WTC11 (cell line): ENCODE measurements at regions not wholly inside any gene's neighbourhood (a gene's known extent, or its start where the extent isn't known, plus 50 kb on each side); places are given as distances from the start of the nearest gene placed in this dataset.

Source experiments
- ATAC-seq: fragments of 200-7000 bp; cut with Tn5 transposase; 2 replicates; pipeline ENCODE4 v1.10.0; 2021; ENCODE audit warnings: mild to moderate bottlenecking, moderate library complexity
- CTCF ChIA-PET: fragments of 300-600 bp; sonication (Branson Sonifier 250); formaldehyde crosslinking; loops from one replicate; lab custom pipeline; 2021; ENCODE audit warnings: antibody characterized with exemption; lab: Charles Lee
- POLR2A ChIA-PET: fragments of 350-600 bp; sonication (Branson Sonifier 250); formaldehyde crosslinking; loops from one replicate; lab custom pipeline; 2021; ENCODE audit warnings: antibody characterized with exemption; lab: Charles Lee
- DNase-seq: peaks from one replicate; pipeline ENCODE4 v3.0.0; 2021; ENCODE audit warnings: low spot score
- H3K27ac Mint-ChIP-seq: 2 replicates; pipeline ENCODE4 v1.8.0; 2021; ENCODE audit warnings: mixed read lengths
- H3K27me3 Mint-ChIP-seq: 2 replicates; pipeline ENCODE4 v1.8.0; 2021; ENCODE audit warnings: low read depth, mild to moderate bottlenecking, moderate library complexity, mixed read lengths
- H3K36me3 Mint-ChIP-seq: 2 replicates; pipeline ENCODE4 v1.8.0; 2021; ENCODE audit warnings: mixed read lengths
- H3K4me1 Mint-ChIP-seq: 2 replicates; pipeline ENCODE4 v1.8.0; 2022; ENCODE audit warnings: mixed read lengths
- H3K4me3 Mint-ChIP-seq: 2 replicates; pipeline ENCODE4 v1.8.0; 2021; ENCODE audit warnings: mild to moderate bottlenecking, moderate library complexity, mixed read lengths
- H3K9me3 Mint-ChIP-seq: 2 replicates; pipeline ENCODE4 v1.8.0; 2021; ENCODE audit warnings: mixed read lengths
- TEAD1 ChIP-seq: sonication (generic); formaldehyde crosslinking; IDR thresholded peaks from 2 replicates; pipeline ENCODE4 v1.8.0; 2022; ENCODE audit warnings: mild to moderate bottlenecking, missing genetic modification reagents
- ZNF423 ChIP-seq: fragments of 250-450 bp; sonication (Bioruptor Pico); IDR thresholded peaks from 2 replicates; pipeline ENCODE4 v2.1.2; 2022; ENCODE audit warnings: mild to moderate bottlenecking, moderate library complexity
- TF ChIP-seq, protein P1 (sequence below): sonication (generic); formaldehyde crosslinking; IDR thresholded peaks from 2 replicates; pipeline ENCODE4 v1.8.0; 2022; ENCODE audit warnings: missing genetic modification reagents
- TF ChIP-seq, protein P2 (sequence below): sonication (generic); formaldehyde crosslinking; IDR thresholded peaks from 2 replicates; pipeline ENCODE4 v1.8.1; 2023; ENCODE audit warnings: mild to moderate bottlenecking, missing genetic modification reagents
- TF ChIP-seq, protein P3 (sequence below): sonication (generic); formaldehyde crosslinking; IDR thresholded peaks from 2 replicates; pipeline ENCODE4 v1.8.1; 2023; ENCODE audit warnings: mild to moderate bottlenecking, missing genetic modification reagents, borderline replicate concordance
- TF ChIP-seq, protein P4 (sequence below): sonication (generic); formaldehyde crosslinking; IDR thresholded peaks from 2 replicates; pipeline ENCODE4 v1.8.1; 2023; ENCODE audit warnings: mild to moderate bottlenecking, missing genetic modification reagents, moderate library complexity
- TF ChIP-seq, protein P5 (sequence below): sonication (generic); formaldehyde crosslinking; IDR thresholded peaks from 2 replicates; pipeline ENCODE4 v1.8.1; 2023; ENCODE audit warnings: mild to moderate bottlenecking, moderate library complexity, missing genetic modification reagents
- TF ChIP-seq, protein P6 (sequence below): fragments of 250-450 bp; sonication (Bioruptor Pico); IDR thresholded peaks from 2 replicates; pipeline ENCODE4 v1.9.0; 2021; ENCODE audit warnings: mild to moderate bottlenecking

DNA sequence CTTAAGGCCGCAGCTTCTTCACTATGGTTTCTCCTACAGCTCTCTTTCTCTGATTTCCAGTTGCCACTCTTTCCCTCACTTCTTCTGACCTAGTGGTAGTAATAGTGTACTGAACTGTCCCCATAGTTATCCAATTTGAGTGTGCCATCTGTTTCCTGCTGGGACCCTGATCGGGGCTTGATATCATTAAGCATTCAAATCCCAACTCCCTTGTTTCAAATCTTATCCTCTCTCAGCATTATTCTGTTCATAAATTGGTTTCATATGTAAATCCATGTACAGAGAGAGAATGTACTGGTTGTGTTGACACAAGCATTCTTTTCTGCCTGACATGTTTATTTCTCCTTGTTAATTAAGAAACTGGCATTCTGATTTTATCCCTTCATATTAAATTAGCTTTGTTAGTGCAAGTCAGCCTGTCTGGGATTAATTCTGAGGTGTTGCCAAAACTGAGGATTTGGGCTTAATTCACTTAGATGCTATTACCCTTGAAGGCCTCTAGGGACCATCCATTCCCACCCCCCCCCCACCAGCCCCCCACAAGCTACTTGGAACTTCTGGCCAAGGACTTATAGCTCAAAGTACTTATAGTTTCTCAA lies 84.6 kb upstream of the PROKR2 start (continued):
- TF ChIP-seq, protein P1, sequence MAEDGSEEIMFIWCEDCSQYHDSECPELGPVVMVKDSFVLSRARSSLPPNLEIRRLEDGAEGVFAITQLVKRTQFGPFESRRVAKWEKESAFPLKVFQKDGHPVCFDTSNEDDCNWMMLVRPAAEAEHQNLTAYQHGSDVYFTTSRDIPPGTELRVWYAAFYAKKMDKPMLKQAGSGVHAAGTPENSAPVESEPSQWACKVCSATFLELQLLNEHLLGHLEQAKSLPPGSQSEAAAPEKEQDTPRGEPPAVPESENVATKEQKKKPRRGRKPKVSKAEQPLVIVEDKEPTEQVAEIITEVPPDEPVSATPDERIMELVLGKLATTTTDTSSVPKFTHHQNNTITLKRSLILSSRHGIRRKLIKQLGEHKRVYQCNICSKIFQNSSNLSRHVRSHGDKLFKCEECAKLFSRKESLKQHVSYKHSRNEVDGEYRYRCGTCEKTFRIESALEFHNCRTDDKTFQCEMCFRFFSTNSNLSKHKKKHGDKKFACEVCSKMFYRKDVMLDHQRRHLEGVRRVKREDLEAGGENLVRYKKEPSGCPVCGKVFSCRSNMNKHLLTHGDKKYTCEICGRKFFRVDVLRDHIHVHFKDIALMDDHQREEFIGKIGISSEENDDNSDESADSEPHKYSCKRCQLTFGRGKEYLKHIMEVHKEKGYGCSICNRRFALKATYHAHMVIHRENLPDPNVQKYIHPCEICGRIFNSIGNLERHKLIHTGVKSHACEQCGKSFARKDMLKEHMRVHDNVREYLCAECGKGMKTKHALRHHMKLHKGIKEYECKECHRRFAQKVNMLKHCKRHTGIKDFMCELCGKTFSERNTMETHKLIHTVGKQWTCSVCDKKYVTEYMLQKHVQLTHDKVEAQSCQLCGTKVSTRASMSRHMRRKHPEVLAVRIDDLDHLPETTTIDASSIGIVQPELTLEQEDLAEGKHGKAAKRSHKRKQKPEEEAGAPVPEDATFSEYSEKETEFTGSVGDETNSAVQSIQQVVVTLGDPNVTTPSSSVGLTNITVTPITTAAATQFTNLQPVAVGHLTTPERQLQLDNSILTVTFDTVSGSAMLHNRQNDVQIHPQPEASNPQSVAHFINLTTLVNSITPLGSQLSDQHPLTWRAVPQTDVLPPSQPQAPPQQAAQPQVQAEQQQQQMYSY (CRISPR knock-in tag) = no peak
- TF ChIP-seq, protein P2, sequence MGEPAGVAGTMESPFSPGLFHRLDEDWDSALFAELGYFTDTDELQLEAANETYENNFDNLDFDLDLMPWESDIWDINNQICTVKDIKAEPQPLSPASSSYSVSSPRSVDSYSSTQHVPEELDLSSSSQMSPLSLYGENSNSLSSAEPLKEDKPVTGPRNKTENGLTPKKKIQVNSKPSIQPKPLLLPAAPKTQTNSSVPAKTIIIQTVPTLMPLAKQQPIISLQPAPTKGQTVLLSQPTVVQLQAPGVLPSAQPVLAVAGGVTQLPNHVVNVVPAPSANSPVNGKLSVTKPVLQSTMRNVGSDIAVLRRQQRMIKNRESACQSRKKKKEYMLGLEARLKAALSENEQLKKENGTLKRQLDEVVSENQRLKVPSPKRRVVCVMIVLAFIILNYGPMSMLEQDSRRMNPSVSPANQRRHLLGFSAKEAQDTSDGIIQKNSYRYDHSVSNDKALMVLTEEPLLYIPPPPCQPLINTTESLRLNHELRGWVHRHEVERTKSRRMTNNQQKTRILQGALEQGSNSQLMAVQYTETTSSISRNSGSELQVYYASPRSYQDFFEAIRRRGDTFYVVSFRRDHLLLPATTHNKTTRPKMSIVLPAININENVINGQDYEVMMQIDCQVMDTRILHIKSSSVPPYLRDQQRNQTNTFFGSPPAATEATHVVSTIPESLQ (CRISPR knock-in tag) = no peak
- TF ChIP-seq, protein P3, sequence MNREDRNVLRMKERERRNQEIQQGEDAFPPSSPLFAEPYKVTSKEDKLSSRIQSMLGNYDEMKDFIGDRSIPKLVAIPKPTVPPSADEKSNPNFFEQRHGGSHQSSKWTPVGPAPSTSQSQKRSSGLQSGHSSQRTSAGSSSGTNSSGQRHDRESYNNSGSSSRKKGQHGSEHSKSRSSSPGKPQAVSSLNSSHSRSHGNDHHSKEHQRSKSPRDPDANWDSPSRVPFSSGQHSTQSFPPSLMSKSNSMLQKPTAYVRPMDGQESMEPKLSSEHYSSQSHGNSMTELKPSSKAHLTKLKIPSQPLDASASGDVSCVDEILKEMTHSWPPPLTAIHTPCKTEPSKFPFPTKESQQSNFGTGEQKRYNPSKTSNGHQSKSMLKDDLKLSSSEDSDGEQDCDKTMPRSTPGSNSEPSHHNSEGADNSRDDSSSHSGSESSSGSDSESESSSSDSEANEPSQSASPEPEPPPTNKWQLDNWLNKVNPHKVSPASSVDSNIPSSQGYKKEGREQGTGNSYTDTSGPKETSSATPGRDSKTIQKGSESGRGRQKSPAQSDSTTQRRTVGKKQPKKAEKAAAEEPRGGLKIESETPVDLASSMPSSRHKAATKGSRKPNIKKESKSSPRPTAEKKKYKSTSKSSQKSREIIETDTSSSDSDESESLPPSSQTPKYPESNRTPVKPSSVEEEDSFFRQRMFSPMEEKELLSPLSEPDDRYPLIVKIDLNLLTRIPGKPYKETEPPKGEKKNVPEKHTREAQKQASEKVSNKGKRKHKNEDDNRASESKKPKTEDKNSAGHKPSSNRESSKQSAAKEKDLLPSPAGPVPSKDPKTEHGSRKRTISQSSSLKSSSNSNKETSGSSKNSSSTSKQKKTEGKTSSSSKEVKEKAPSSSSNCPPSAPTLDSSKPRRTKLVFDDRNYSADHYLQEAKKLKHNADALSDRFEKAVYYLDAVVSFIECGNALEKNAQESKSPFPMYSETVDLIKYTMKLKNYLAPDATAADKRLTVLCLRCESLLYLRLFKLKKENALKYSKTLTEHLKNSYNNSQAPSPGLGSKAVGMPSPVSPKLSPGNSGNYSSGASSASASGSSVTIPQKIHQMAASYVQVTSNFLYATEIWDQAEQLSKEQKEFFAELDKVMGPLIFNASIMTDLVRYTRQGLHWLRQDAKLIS (CRISPR knock-in tag) = no peak

DNA sequence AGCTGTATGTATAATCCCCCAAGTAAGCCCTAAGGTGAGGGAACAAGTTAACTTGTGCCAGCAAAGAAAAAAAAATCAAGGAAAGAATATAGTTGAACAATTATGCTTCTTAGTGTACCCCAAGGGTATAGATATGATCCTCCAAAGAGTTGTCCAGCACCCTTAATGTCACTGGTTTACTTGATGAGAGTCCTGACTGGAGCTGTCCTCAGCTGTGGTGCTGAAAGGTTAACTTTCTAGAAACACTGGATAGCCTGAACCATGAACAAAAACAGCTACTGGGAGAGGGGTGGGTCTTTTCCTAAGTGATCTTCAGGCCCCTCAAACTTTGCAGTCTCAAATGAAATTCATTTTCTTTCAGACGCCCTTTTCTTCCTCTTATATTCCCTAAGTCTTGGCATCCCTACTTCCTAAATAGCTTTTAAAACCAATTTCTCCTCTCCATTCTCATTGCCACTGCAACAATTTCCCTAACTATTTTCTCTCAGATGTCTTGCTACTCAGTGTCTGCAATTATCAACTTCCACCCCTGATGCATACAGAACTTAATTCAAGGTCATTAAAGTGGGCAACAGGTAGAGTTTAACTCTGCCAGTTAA lies 83.5 kb upstream of the PROKR2 start:
- no peak overlapping the region for H3K4me3 Mint-ChIP-seq
- peaks cover 11% of the 10 kb centered on the region for H3K9me3 Mint-ChIP-seq
- H3K4me1 Mint-ChIP-seq = peaks cover 4% of the 10 kb centered on the region; the same call in 1 of the 2 replicates
- CTCF ChIA-PET = interaction anchor here (1.0 to 4.3 kb wide), 8 partner anchors 8 to 195 kb away, joined by 3 to 74 read pairs (median 6); partner anchors contain the start of gene PROKR2
- ATAC-seq (no peak; the same call in 1 of the 2 replicates), DNase-seq (peak; percentile 42)
- TF ChIP-seq TEAD1 (no peak), ZNF423 (no peak)
- TF ChIP-seq, protein P4, sequence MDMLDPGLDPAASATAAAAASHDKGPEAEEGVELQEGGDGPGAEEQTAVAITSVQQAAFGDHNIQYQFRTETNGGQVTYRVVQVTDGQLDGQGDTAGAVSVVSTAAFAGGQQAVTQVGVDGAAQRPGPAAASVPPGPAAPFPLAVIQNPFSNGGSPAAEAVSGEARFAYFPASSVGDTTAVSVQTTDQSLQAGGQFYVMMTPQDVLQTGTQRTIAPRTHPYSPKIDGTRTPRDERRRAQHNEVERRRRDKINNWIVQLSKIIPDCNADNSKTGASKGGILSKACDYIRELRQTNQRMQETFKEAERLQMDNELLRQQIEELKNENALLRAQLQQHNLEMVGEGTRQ = no peak
- TF ChIP-seq, protein P5, sequence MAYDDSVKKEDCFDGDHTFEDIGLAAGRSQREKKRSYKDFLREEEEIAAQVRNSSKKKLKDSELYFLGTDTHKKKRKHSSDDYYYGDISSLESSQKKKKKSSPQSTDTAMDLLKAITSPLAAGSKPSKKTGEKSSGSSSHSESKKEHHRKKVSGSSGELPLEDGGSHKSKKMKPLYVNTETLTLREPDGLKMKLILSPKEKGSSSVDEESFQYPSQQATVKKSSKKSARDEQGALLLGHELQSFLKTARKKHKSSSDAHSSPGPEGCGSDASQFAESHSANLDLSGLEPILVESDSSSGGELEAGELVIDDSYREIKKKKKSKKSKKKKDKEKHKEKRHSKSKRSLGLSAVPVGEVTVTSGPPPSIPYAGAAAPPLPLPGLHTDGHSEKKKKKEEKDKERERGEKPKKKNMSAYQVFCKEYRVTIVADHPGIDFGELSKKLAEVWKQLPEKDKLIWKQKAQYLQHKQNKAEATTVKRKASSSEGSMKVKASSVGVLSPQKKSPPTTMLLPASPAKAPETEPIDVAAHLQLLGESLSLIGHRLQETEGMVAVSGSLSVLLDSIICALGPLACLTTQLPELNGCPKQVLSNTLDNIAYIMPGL (CRISPR knock-in tag) = no peak
- TF ChIP-seq, protein P6, sequence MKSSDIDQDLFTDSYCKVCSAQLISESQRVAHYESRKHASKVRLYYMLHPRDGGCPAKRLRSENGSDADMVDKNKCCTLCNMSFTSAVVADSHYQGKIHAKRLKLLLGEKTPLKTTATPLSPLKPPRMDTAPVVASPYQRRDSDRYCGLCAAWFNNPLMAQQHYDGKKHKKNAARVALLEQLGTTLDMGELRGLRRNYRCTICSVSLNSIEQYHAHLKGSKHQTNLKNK (CRISPR knock-in tag) = no peak
- H3K27me3 Mint-ChIP-seq = no peaks in the 10 kb centered on the region; the same call in 1 of the 2 replicates
- H3K36me3 Mint-ChIP-seq = no peaks in the 10 kb centered on the region
- H3K27ac Mint-ChIP-seq = no peak overlapping the region
- POLR2A ChIA-PET = no interaction called here
